ENCODE measurements at regions not wholly inside any gene's neighbourhood (a gene's known extent, or its start where the extent isn't known, plus 50 kb on each side); places are given as distances from the start of the nearest gene placed in this dataset.

GRCh38 chr2:114389021-114389420 lies 53.4 kb upstream of the DPP10 start:
- DNase-seq: no peak

Measured in anterior cingulate cortex (tissue), 58 donors.